NCI-H128 (cell line): ENCODE measurements at regions not wholly inside any gene's neighbourhood (a gene's known extent, or its start where the extent isn't known, plus 50 kb on each side); places are given as distances from the start of the nearest gene placed in this dataset.
"Not testable (repeated sequence)": the region's sequence is repeated elsewhere in the genome, so short reads cannot be mapped to it uniquely, and the experiment has no call there.

Experiments used
- DNase-seq: peaks from one replicate; lab custom pipeline; 2025; ENCODE audit not compliant: unreplicated experiment; lab: John Stamatoyannopoulos, UW

- DNase-seq = no peak
Measured at GRCh38 chr7:39758234-39758970, 135.0 kb downstream of the RALA start.

DNA sequence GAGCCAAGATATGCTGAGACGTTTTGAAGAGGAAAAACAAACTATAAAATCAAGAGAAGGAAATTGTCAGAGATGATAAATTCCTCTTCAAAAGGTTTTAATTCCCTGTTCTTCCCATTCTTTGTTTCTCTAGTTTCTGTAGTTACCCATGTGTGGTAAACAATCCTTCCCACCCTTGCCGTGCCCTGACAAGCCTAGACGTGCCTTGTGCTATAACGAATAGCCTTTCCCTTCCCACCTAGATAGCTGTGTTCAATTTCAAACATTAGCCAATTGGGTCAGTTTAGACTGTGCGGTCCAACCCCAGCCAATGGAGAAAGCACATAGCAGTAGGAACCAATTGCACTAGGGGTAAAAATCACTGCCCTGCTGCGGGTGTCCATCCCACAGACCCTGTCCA is 138.1 kb downstream of the RALA start:
- DNase-seq = no peak

- DNase-seq = not testable (repeated sequence)
Measured at GRCh38 chr7:39762466-39762865, 139.1 kb downstream of the RALA start.

DNA sequence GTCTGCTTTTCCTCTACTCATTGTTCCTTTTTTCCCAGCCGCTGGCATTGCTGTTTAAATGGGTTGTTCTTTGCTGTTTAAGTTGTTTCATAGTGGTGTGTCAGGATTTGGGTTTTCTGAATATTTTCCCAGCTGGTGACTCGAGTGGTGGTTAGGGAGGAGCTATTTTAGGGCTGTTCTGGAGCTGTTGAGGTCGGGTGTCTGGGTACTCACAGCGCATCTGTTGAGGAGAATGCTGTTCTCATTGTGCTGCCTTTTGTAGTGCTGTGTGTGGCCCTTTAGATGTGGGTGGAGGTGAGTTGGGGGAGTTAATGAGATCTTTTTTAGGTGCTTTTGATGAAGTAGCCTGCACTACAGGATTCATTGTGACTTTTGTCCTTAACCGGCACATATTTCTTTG is 139.5 kb downstream of the RALA start:
- DNase-seq = not testable (repeated sequence)

- not testable (repeated sequence) for DNase-seq
Measured at GRCh38 chr7:39765833-39766232, 142.5 kb downstream of the RALA start.

GRCh38 chr7:39768439-39768838 is 145.1 kb downstream of the RALA start:
- not testable (repeated sequence) for DNase-seq

- not testable (repeated sequence) for DNase-seq
Measured at GRCh38 chr7:39774341-39774851, 151.0 kb downstream of the RALA start.

DNA sequence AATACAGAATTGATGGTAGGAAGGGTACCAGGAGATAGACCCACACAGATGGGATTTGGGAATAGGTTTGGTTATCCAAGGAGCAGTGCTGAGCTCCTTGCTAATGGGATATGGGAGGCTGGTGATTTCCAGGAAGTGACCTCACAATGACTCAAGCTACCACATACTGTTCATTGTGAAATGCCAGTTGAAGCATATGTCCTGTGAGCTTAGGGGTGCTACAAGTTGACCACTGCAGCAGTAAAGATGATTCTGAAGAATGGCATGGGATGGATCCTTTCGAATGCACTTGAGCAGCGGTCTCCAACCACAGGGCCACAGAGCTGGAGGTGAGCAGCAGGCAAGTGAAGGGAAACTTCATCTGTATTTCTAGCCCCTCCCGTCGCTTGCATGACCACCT is 158.2 kb downstream of the RALA start:
- DNase-seq = not testable (repeated sequence)

- not testable (repeated sequence) for DNase-seq
Measured at GRCh38 chr7:39786440-39786839, 163.1 kb downstream of the RALA start.

- not testable (repeated sequence) for DNase-seq
Measured at GRCh38 chr7:39791035-39791434, 159.0 kb upstream of the CDK13 start.

- DNase-seq = not testable (repeated sequence)
Measured at GRCh38 chr7:39791911-39792310, 158.1 kb upstream of the CDK13 start.

DNA sequence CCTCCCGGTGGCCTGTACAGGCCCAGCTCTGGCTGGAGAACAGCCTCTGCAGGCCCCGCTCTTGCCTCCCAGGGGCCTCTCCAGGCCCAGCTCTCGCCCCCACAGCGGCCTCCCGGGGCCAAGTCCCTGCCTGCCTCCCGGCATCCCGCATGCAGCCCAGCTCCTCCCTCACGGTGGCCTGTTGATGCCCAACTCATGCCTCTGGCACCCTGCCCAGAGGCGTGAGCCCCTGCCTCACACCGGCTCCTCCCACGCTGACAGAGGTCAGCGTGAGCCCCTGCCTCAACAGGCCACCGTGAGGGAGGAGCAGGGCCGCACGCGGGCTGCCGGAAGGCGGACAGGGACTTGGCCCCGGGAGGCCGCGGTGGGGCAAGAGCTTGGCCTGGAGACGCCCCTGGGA is 157.0 kb upstream of the CDK13 start:
- DNase-seq = not testable (repeated sequence)

DNA sequence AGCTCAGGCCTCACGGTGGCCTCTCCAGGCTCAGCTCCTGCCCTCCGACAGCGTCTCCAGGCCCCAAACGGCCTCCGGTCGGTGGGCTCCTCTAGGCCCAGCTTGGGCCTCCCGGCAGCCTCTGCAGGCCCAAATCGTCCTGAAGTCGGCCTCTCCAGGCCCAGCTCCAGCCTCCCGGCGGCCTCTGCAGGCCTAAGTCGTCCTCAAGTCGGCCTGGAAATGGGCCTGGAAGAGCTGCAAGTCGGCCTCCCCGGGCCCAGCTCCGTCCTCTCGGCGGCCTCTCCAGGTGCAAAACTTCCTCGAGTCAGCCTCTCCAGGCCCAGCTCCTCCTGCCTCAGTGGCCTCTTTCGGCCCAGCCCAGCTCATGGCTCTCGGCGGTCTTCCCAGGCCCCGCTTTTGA is 156.2 kb upstream of the CDK13 start:
- DNase-seq = not testable (repeated sequence)

DNA sequence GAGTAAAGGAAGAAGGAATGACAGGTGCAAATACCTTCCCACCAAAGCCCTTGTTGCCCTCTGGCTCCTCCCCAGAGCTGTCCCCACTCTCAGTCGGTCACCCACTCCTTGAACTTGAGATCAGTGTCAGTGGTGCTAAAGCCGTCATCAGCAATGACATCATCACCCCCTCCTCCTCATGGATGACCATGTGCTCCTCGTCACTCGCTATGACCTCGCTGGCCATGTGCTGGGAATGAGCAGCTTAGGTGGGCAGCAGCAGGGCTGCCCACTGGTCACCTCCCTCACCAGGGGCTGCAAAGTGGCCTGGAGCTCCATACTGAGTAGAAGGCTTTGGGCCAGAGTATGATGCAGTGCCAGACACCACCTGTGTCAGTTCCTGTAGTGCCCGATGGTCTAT is 153.1 kb upstream of the CDK13 start:
- not testable (repeated sequence) for DNase-seq

DNA sequence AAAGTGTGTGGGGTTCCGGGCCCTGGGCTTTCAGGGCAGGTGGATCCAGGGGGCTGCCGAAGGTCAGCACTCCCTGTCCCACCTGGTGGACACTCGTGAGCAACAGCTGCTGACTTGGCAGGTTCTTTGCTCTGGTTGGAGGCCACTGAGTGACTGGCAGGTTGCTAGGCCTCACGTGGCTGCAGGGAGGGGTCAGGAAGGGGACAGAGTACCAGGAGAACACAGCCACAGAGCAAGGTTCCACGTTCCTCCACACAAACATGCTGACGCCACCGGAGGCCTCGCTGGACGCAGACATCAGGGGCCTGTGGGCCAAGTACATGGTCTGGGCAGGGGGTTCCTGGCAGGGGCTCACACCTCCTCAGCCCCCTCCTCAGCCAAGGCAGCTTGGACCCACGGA is 152.0 kb upstream of the CDK13 start:
- not testable (repeated sequence) for DNase-seq

GRCh38 chr7:39808796-39809481 is 141.1 kb upstream of the CDK13 start:
- DNase-seq = no peak

DNA sequence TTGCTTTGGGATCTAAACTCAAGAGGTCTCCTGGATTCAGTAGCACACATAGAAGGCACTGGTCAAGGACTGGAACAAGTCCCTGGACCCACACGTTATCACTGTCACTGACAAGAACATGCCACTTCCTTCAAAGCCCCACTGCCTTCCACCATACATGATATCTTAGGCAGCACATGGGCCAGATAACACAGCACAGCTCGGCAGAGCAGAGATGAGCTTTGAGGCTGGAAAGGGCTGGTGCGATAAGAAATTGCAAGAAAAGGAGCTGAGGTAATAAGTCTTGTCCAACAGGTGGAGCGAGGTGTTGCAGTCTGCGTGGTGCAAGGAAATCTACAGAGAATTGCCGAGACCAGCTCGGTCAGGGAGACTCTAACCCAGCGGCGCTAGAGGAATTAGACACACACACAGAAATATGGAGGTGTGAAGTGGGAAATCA is 139.8 kb upstream of the CDK13 start:
- no peak for DNase-seq

DNA sequence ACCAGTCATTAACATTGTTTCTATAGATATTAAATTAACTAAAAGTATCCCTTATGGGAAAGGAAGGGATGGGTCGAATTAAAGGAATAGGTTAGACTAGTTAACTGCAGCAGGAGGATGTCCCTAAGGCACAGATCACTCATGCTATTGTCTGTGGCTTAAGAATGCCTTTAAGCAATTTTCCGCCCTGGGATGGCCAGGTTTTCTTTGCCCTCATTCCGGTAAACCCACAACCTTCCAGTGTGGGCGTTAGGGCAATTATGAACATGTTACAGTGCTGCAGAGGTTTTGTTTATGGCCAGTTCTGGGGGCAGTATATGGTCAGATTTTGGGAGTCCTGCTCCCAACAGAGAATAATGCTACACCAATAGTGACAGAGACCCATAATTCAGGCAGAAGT is 139.3 kb upstream of the CDK13 start:
- DNase-seq = no peak

DNA sequence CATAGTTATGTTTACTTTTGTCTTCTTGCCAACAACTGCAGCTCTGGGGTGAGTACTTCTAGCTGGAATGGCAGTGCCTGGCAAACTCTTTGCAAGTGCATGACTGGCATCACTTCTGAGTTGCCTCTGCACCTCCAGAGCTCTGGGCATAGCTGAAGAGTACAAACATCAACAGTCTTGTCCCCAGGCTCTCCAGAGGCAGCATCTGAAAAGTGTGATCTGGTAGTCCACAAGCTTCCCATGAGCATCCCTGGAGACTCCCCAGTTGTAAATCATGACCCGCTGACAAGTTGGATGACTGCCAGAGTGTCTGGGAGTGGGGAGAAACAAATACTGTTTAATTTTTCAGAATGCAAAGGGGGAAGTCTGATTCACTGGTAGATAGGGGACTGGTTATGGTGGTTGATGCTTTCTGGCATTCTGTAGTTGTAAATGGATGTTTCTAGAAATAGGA is 138.9 kb upstream of the CDK13 start:
- DNase-seq = peak; percentile 15

DNA sequence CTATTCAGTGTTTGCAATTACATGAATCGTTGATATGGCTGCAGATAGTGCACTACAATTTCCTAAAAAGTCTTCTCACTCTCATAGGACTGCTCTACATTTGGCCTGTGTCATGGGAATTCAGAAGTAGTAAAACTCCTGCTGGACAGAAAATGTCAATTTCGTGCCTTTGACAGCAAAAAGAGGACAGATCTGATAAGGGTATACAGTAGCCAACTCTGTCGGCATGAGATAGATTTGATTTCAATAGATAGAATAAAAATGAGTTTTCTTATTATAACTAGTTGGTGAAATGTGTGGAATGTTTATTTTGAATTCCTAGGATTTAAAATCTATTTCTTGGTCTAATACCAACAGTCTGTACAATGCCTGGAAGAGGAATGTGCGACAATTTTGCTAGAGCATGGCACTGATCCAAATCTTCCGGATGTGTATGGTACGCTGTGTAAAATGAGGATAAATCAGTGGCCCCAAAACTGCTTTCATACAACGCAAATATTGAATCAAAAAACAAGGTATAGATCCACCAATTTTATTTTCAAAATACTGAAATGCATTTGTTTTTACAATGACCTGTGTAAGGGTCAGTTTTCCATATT is 133.5 kb upstream of the CDK13 start:
- DNase-seq = no peak

- DNase-seq = no peak
Measured at GRCh38 chr7:39819514-39819913, 130.5 kb upstream of the CDK13 start.
